ENCODE measurements at regions not wholly inside any gene's neighbourhood (a gene's known extent, or its start where the extent isn't known, plus 50 kb on each side); places are given as distances from the start of the nearest gene placed in this dataset.

- H3K4me1 ChIP-seq (ENCODE audit: control insufficient read depth, insufficient read depth, low read length): no peaks in the 10 kb centered on the region
- 79% methylated on average over 2 of the region's 3 CpGs for WGBS (ENCODE audit: insufficient coverage)
- DNase-seq (no peak), ATAC-seq (no peak)
- Mint-ChIP-seq H3K4me3 (no peak overlapping the region), H3K27ac (no peak overlapping the region), H3K27me3 (ENCODE audit: low read depth in 2 of 2) (peaks cover 36 to 50% of the 10 kb centered on the region in 2 donors), H3K36me3 (no peaks in the 10 kb centered on the region), H3K4me1 (no peaks in the 10 kb centered on the region), H3K9me3 (peaks cover 0 to 3% of the 10 kb centered on the region in 2 donors)
- no peaks in the 10 kb centered on the region for H3K27me3 ChIP-seq (ENCODE audit: control insufficient read depth, insufficient read depth, low read length)
- no peaks in the 10 kb centered on the region for H3K36me3 ChIP-seq (ENCODE audit: control insufficient read depth, insufficient read depth, low read length)
- TF ChIP-seq, protein P1, sequence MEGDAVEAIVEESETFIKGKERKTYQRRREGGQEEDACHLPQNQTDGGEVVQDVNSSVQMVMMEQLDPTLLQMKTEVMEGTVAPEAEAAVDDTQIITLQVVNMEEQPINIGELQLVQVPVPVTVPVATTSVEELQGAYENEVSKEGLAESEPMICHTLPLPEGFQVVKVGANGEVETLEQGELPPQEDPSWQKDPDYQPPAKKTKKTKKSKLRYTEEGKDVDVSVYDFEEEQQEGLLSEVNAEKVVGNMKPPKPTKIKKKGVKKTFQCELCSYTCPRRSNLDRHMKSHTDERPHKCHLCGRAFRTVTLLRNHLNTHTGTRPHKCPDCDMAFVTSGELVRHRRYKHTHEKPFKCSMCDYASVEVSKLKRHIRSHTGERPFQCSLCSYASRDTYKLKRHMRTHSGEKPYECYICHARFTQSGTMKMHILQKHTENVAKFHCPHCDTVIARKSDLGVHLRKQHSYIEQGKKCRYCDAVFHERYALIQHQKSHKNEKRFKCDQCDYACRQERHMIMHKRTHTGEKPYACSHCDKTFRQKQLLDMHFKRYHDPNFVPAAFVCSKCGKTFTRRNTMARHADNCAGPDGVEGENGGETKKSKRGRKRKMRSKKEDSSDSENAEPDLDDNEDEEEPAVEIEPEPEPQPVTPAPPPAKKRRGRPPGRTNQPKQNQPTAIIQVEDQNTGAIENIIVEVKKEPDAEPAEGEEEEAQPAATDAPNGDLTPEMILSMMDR (IDR thresholded peaks at IDR 0.05): no peak
- H3K9me3 ChIP-seq (ENCODE audit: control insufficient read depth, insufficient read depth, low read length): no peaks in the 10 kb centered on the region
- no peak overlapping the region for H3K4me3 ChIP-seq (ENCODE audit: low read length)
- intact Hi-C loops (cut with micrococcal nuclease): no loop called here
- no peak overlapping the region for H3K27ac ChIP-seq (ENCODE audit: low read length)
Measured at GRCh38 chr2:121856360-121856759, 100.9 kb downstream of the TSN start.

- TF ChIP-seq, protein P1 (IDR thresholded peaks at IDR 0.05): no peak
- H3K36me3 Mint-ChIP-seq: no peaks in the 10 kb centered on the region
- Histone ChIP-seq H3K4me3 (ENCODE audit: low read length) (no peak overlapping the region), H3K4me1 (ENCODE audit: control insufficient read depth, insufficient read depth, low read length) (no peaks in the 10 kb centered on the region), H3K27me3 (ENCODE audit: control insufficient read depth, insufficient read depth, low read length) (no peaks in the 10 kb centered on the region), H3K9me3 (ENCODE audit: control insufficient read depth, insufficient read depth, low read length) (no peaks in the 10 kb centered on the region), H3K27ac (ENCODE audit: low read length) (no peak overlapping the region), H3K36me3 (ENCODE audit: control insufficient read depth, insufficient read depth, low read length) (no peaks in the 10 kb centered on the region)
- H3K9me3 Mint-ChIP-seq: peaks cover 0 to 2% of the 10 kb centered on the region in 2 donors
- H3K4me1 Mint-ChIP-seq: no peaks in the 10 kb centered on the region
- H3K27ac Mint-ChIP-seq: no peak overlapping the region
- WGBS (ENCODE audit: insufficient coverage): 93% methylated on average over 2 of the region's 2 CpGs
- peaks cover 33 to 61% of the 10 kb centered on the region in 2 donors for H3K27me3 Mint-ChIP-seq (ENCODE audit: low read depth in 2 of 2)
- ATAC-seq (no peak), DNase-seq (no peak)
- no peak overlapping the region for H3K4me3 Mint-ChIP-seq
- intact Hi-C loops (cut with micrococcal nuclease): no loop called here
Measured at GRCh38 chr2:121858369-121858768, 102.9 kb downstream of the TSN start.

GRCh38 chr2:121858847-121859246, 103.4 kb downstream of the TSN start:
- Histone ChIP-seq H3K36me3 (ENCODE audit: control insufficient read depth, insufficient read depth, low read length) (no peaks in the 10 kb centered on the region), H3K27me3 (ENCODE audit: control insufficient read depth, insufficient read depth, low read length) (no peaks in the 10 kb centered on the region), H3K9me3 (ENCODE audit: control insufficient read depth, insufficient read depth, low read length) (no peaks in the 10 kb centered on the region), H3K4me3 (ENCODE audit: low read length) (no peak overlapping the region), H3K27ac (ENCODE audit: low read length) (no peak overlapping the region), H3K4me1 (ENCODE audit: control insufficient read depth, insufficient read depth, low read length) (no peaks in the 10 kb centered on the region)
- intact Hi-C loops (cut with micrococcal nuclease): no loop called here
- H3K4me3 Mint-ChIP-seq: no peak overlapping the region
- H3K36me3 Mint-ChIP-seq: no peaks in the 10 kb centered on the region
- DNase-seq: no peak
- no peaks in the 10 kb centered on the region for H3K4me1 Mint-ChIP-seq
- WGBS (ENCODE audit: insufficient coverage): 86% methylated on average over 1 of the region's 2 CpGs
- H3K27ac Mint-ChIP-seq: no peak overlapping the region
- H3K9me3 Mint-ChIP-seq: no peaks in the 10 kb centered on the region
- TF ChIP-seq, protein P1 (IDR thresholded peaks at IDR 0.05): no peak
- ATAC-seq: no peak
- peaks cover 31 to 62% of the 10 kb centered on the region in 2 donors for H3K27me3 Mint-ChIP-seq (ENCODE audit: low read depth in 2 of 2)

DNA sequence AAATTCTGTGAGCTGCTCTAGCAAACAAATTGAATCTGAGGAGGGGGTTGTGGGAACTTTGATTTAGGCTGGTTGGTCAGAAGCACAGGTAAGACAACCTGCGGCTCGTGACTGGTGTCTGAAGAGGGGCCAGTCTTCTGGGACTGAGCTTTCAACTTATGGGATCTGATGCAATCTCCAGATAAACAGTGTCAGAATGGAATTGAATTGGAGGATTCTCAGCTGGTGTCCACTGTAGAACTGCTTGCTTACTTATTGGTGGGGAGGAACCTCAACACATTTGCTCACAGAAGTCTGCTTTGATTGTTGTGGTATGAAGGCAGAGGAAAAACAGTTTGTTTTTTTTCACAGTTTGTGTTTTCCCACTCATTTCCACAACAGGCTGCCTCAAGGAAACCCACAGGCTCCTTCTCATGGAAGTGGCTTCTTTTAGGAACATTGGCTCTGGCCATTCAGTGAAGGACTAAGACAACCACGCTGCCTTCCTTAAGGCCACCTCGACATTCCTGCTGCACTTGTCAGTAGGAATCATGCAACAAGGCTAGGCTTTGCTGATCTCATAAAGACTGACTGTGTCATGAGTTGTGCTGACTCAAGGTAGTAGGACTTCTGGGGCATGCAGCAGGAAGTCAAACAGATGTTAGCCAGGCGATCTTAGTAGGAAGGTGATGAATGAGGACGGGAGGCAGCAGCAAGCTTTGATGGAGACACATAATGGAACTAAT, 104.7 kb downstream of the TSN start:
- Histone ChIP-seq H3K4me3 (ENCODE audit: low read length) (no peak overlapping the region), H3K4me1 (ENCODE audit: control insufficient read depth, insufficient read depth, low read length) (no peaks in the 10 kb centered on the region), H3K27ac (ENCODE audit: low read length) (no peak overlapping the region), H3K27me3 (ENCODE audit: control insufficient read depth, insufficient read depth, low read length) (no peaks in the 10 kb centered on the region), H3K9me3 (ENCODE audit: control insufficient read depth, insufficient read depth, low read length) (no peaks in the 10 kb centered on the region), H3K36me3 (ENCODE audit: control insufficient read depth, insufficient read depth, low read length) (no peaks in the 10 kb centered on the region)
- TF ChIP-seq, protein P1 (IDR thresholded peaks at IDR 0.05): no peak
- Mint-ChIP-seq H3K4me1 (no peaks in the 10 kb centered on the region), H3K27ac (no peak overlapping the region), H3K9me3 (no peaks in the 10 kb centered on the region), H3K4me3 (no peak overlapping the region), H3K36me3 (no peaks in the 10 kb centered on the region), H3K27me3 (ENCODE audit: low read depth in 2 of 2) (peaks cover 31 to 60% of the 10 kb centered on the region in 2 donors)
- DNase-seq (no peak), ATAC-seq (no peak)
- 74% methylated on average over 6 of the region's 6 CpGs for WGBS (ENCODE audit: insufficient coverage)
- intact Hi-C loops (cut with micrococcal nuclease): no loop called here

All from natural killer cell (primary cell).